Skin of body (tissue), 1 donor: ENCODE measurements at regions not wholly inside any gene's neighbourhood (a gene's known extent, or its start where the extent isn't known, plus 50 kb on each side); places are given as distances from the start of the nearest gene placed in this dataset.

Experiments
- DNase-seq: peaks from one replicate; lab custom pipeline; 2025; lab: John Stamatoyannopoulos, UW

DNA sequence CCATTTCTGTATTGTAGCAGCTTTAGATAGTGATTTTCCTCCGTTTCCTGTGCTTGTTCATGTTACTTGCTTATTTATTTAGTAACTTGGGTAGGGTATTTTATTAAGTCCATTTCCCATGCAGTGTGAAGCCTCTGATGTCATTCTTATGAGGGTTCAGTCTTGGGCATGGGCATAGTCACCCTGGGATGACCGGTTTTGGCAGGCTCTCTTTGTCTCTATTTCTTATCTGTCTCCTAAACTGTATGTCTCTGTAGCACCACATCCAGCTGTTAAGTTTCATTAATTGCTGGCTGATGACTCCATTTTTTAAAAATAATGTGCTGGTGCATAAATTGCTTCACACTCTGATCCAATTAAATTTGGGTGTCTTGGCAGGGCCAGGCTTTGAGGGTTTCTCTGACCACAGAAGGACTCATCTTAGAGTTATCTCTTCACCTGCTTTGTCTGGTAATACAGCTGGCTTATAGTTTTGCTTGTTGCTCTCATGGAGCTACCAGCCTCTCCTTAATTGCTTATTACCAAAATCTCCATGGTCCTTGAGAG lies 173.3 kb upstream of the VLDLR start:
- DNase-seq, result no peak

DNA sequence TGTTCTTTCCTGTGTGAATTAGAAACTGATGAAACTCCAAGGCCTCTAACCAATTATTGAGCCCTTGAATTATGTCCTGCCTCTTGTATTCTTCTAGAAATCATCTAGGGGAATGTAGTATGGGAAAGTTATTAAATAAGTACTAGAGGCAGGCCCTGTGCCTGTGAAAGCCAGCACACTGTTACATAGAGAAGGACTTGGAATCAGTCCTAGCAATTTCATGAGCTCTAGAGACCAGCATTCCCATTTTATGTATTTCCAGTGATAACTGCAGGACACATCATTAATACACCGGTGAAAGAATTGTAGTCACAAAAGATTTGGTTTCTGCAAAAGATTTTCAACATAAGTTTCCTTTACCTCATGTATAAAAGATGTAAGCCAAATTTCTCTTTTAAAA lies 168.5 kb upstream of the VLDLR start:
- no peak for DNase-seq

DNA sequence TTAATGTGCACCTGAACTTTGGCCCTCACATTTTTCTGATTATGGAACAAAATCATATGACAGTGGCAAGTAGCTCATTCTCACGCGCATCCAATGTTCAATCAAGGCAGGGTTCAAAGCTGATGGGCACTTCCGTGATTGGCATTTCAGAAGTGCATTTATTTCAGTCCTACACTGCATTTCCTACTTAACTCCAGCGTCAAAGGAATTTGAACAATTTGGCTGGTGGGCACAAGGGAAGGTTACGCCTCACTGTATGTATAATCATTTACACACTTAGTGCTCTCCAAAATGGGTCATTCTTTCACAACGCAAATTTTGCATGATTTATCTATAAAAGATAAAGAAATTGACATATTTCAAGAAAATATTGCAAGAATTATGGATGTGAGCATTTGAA lies 167.9 kb upstream of the VLDLR start:
- DNase-seq, result no peak

DNA sequence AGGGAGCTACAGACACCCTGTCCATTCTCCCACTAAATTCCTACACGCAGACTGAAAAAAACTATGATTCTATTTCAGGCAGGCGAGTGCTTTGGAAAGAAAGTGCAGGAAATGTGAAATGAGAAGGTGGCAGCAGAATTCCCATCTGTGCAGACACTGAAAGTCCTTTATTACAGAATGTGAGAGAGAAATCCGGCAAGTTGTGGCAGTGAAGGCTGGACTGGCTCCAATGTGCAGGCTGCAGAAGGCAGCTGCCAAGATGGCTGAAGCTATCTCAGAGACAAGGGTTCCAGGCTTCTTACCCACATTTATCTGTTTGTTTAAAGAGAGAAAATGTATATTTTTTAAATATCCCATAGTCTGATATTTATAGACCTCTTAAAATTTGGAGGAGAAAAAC lies 161.8 kb upstream of the VLDLR start:
- DNase-seq, result no peak

DNA sequence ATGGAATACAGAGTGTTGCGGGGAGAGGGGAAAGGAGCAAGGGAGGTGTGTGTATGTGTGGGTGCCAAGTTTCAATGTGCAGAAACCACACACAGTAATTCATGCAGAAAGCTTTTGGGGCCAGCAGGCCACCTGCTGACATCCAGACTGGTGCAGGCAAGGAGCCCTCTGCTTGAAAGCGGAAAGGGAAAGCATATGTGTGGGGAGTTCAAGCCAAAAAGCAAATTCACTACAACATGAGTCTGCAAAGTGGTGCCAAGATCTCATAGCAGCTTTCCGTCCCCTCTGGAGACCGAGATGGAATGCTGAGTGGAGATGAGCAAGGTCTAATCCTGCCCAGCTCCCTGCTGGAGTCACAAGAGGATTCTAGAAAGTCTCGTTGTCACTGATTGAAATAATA lies 159.7 kb upstream of the VLDLR start:
- peak; percentile 88 for DNase-seq

DNA sequence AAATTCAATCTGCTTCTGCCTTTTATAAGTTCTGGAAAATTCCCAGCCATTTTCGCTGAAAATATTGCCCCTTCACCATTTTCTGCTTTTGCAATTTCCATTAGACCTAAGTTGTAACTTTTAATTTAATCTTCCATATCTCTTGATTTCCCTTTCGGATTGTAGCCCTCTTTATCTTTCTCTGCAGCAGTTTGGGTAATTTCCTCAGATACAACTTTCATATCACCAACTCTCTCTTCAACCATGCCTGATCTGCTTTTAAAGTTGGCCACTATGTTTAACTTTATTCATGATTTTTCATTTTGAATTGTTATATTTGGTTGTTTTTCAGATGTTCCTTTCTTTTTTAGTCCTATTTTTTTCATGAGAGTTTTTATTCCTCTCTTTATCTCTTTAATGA lies 157.0 kb upstream of the VLDLR start:
- no peak for DNase-seq

DNA sequence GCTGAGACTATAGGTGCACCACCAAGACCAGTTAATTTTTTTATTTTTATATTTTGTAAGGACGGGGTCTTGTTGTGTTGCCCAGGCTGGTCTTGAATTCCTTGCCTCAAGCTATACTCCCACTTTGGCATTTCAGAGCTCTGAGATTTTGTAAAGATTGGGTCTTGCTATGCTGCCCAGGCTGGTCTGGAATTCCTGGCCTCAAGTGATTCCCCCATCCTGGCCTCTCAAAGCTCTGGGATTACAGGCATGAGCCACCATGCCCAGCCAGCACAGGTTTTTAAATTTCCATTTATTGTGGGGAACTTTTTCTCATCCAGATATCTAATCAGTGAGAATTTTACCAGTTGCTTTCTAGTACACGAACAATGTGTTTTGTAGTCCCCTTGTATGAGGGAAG lies 156.1 kb upstream of the VLDLR start:
- no peak for DNase-seq

DNA sequence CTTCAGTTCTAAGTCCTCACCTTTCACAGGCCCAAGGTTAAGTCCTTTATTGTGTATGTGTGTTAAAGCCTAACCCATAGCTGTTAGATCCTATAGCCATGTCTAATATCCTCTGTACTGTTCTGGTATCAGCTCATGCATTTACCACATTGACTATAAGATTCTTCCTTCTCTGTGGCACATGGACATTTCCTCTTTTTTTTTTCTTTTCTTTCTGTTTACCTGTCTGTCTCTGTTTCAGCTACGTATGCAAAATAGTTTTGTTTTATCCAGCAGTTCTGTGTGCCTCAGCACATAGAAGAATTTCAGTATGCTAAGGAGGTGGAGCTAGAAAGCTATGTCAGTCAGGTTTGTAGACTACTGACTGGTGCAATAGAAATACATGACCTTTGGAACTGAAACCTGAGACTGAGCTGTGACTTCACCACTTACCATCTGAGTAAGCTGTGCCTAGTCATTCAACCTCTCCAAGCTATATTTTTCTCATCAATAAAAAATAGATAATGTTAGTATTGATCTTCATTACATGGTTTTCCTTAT lies 155.6 kb upstream of the VLDLR start:
- no peak for DNase-seq

DNA sequence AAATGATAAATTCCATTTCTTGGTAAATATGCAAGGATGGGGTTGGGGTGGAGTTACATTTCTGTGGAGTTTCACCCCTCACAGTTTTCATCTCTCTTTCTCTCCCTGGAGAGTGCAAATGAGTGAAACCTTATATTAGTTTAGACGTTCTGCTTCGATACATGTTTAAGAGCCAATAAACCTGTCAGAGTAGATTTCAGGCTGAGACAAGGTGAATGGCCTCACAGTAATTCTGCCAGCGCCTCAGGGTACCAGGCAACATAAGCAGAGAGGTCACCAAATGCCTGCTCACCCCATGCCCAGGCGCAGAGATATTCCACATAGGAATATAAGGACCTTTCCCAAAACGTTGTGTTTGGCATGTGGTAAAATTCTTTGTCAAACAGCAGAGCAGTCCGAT lies 154.9 kb upstream of the VLDLR start:
- no peak for DNase-seq

DNA sequence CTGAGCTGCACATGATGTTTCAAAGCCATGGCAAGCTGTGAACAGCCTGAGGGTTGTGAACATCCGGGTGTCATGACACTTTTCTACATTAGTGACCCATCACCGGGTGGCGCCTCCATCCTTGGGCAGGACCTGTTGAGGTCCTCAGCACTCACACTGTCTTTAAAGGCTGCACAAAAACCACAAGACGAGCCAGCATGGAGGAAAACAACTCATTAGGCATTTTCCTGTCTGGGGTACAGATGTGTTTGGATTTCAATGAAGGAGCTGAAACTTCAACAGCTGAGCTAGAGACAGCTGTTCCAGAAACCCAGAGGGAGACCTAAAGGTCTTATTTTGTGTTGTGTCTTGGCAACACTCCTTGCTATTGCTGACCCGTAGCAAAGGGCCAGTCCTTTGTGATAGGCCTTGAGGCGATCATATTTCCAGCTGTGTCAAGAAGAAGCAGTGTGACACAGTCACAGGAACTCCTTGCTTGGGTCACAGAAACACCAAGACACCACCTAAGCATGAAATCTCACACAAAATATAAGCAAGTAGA lies 151.8 kb upstream of the VLDLR start:
- DNase-seq, result peak; percentile 69

DNA sequence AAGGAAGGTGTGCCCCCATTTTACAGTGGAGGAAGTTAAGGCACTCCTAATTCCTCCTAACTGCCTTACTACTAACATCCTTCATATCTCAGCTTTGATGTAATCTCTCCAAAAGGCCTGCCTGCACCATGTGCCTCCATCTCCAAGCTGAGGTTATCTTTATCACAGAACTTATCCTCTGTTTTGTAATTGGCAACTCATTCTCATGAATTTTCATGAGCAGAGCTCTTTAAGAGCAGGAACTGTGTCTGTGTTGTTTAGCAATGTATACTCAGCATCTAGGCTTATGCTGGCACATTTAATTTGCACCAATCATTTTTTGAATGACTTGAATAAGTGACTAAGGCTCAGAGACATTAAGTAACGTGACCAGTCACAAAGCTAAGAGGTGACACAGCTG lies 147.9 kb upstream of the VLDLR start:
- no peak for DNase-seq

DNA sequence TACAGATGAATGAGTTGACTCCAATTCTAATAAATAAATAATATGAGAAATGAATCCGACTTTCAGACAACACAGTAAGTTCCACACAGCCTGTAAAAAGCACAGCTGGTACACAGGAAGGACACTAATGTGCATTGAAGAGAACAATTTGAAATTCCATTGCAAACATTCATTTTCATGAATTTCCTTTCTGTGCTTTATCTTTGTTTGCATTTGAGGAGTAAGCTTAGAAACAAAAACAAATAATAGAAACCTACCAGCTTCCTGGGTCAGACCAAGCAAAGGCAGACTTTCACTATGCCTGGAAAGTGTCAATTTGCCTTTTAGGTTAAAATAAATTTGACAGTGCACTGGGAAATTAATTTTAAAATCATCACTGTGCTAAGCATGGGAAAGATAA lies 143.8 kb upstream of the VLDLR start:
- no peak for DNase-seq

DNA sequence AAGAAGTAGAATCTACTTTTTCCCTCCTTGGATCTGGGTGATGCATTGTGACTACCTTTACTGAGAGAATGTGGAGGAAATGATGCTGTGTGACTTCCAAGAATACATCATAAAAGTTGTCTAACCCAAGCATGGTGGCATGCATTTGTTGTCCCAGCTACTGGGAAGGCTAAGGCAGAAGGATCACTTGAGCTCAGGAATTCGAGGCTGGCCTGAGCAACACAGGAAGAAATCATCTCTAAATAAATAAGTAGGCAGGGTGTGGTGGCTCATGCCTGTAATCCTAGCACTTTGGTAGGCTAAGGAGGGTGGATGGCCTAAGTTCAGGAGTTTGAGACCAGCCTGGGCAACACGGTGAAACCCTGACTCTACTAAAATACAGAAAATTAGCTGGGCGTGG lies 143.2 kb upstream of the VLDLR start:
- no peak for DNase-seq

DNA sequence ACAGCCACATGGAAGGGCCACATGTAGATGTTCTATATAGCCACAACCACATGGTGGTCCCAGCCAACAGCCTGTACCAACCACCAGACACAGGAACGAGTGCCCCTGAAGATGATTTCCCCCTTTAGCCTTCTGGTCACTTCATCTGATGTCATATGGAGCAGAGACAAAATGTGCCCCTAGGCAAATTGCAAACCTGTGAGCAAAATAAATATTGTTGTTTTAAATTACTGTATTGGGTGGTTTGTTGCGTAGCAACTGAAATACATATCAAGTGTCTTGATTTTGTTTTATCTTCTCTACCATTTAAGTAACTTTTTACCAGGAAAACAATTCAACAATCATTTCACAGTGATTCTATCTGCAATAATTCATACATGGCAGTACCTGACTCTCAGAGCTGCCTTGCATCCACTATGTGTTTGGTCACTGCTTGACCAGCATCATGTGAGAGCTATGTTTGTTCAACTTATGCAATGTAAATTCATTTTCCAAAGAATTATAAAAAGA lies 142.5 kb upstream of the VLDLR start:
- DNase-seq, result no peak

DNA sequence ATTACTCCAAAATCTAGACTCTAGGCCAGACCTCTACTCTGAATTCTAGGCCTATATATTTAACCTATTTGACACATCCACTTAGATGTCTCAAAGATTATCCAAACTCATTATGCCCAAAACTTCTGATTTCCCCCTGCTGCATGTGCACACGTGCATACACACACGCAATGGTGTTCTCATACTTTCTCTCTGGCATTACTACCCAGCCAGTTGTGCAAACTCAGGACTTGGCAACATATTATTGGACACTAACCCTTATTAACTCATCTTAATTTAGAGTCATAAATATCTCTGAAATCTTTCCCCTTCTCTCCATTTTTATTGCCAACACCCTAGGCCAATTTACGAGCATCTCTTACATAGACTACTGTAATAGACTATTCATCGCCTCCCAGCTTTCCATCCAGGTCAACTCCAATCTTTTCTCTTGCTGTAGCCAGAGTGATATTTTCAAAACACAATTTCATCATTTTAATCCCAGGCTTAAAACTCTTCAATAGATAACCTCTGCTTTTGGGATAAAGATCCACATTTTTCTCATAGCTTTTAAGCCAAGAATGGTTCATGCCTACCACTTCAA lies 141.2 kb upstream of the VLDLR start:
- no peak for DNase-seq

DNA sequence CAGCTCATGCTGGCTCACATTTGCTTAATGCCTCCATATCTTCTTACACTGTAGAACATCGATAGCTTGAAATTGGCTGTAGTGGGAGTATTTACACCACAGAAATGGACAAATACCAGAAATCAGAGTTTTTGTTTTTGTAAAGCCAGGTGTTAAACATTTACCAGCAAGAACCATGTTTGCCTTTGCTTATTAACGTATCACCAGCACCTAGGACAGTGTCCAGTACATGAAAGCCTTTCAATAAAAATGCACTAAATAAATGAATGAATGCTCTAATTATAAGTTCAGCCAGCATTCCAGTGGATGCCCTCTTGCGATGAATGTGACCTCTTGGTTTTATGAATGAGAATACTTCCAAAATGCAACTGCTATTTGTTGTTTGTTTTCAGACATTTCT lies 140.4 kb upstream of the VLDLR start:
- no peak for DNase-seq

DNA sequence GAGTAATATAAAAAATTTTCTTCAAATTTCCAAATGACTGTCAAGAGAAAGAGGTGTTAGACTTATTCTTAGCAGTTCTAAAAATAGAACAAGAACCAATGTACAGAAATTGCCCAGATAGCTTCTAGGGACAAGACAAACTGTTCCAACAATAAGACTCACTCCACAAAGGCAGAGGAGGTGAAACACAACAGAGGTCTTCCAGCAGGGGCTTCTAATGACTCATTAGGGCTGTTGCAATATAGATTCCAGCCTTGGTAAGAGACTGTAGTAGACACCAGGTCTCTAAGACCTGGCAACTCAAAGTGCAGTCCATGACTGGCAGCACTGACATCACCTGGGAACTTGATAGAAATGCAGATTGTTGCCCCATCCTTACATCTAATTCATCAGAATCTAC lies 134.6 kb upstream of the VLDLR start:
- DNase-seq, result no peak

DNA sequence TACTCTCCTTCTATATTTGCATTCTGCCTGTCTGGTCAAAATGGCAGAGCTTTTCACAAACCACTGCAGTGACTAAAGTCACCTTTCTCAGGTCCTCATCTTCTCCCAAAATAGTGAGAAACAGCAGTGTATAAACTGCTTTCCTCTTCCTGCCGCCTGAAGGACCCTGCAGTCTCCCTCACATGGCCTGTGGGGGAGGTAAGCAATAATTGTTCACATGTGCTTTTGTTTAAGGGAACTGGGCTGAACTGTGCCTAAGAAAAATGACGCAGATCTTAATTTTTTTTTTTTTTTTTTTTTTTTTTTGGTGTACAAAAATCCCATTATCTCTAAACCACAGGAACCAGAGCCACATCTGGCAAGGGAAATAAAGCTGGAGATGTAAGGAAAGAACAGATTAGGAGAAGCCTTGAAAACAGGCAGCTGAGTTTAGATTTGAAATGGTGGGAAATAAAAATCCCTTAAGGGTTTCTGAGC lies 131.7 kb upstream of the VLDLR start:
- peak; percentile 46 for DNase-seq

DNA sequence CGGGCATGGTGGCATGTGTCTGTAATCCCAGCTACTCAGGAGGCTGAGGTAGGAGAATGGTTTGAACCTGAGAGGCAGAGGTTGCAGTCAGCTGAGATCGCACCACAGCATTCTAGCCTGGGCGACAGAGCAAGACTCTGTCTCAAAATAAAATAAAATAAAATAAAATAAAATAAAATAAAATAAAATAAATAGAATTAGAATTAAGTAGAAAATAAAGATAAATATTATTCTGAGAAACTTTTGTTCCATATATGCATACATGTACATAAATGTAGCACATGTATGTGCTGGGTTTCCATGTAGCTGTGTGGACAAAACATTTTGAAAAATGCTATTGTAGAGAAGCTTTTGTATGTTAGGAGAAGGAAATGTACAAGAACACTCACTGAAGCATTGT lies 129.4 kb upstream of the VLDLR start:
- DNase-seq, result no peak

DNA sequence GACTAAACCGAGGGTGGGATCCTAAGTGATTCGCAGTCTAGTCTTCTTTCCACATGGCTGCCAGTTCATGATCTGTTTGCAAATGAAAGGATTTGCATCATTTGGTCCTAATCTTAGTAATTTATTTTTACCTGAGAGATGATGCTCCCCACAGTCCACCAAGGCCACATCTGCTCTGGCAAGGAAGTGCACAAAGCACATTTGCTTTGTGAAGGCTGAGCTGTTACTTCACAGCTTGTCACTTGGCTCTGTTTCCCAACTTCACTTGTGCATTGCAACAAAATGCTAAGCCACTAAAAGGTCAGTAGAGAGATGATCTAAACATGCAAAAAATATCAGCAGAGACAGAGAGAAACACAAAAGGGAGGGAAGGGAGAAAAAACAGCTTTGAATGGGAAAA lies 128.5 kb upstream of the VLDLR start:
- peak; percentile 45 for DNase-seq

DNA sequence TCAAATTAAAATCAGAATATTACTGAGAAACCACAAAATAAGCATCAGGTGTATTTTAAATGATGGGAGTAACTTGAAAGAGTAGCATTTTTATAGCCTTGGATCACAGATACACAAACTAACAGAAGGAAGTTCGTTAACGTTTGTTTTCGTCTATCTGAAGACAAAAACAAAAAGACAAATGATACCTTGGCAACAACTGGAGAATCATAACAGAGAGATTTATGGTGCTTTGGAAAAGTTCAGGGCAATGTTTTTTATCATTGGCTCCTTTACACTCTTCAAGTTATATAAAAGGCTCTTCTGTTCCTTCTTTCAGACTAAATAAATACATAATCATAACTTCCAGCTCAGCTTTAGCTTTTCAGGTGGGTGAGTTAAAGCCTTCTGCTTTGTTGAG lies 128.1 kb upstream of the VLDLR start:
- DNase-seq, result no peak

DNA sequence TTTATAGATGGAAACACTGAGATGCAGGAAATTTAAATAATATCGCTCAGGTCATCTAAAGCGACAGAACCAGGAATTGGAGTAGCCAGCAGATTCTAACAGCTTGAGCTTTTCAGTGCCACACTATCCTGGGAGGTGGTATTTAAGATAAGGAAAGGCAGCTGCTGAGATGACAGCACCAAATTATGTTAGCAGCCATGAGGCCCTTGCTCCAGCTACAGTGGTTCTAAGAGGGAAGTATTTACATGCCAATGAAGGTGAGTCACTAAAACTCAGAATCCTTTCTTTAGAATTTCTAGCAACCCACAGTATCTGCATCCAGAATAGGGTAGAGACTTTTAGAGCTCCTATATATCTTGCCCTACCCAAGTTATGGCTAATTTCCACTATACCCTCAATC lies 127.0 kb upstream of the VLDLR start:
- DNase-seq, result no peak
